ENCODE measurements at regions not wholly inside any gene's neighbourhood (a gene's known extent, or its start where the extent isn't known, plus 50 kb on each side); places are given as distances from the start of the nearest gene placed in this dataset.

DNA sequence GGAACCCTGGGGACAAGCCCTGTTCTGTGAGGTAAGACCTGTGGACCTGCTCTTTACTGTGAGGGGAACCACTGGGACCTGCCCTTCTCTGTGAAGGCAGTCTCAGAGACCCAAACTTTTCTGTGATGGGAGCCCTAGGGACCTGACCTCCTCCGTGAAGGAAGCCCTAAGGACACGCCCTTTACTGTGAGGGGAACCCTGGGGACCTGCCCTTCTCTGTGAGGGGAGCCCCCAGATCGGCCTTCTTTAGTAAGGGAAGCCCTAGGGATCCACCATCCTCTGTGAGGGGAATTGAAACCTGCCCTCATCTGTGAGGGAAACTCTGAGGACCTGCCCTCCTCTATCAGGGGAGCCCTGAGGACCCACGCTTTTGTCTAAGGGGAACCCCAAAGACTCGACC is 343.5 kb downstream of the UQCRFS1 start:
- Histone ChIP-seq H3K4me2 (no peak overlapping the region), H3K9me3 (peaks cover 13% of the 10 kb centered on the region), H3K4me3 (no peak overlapping the region), H3K27ac (no peak overlapping the region), H3K4me1 (no peaks in the 10 kb centered on the region)
- DNase-seq (ENCODE audit: low read depth in 1 of 2, low spot score in 1 of 2) = no peak
- TF ChIP-seq ZFP36 (IDR thresholded peaks at IDR 0.05; ENCODE audit: borderline replicate concordance, partially characterized antibody) (no peak), ATOH8 (CRISPR knock-in tag; IDR thresholded peaks at IDR 0.05; ENCODE audit: low read depth) (no peak), SREBF2 (IDR thresholded peaks at IDR 0.05) (no peak), CBX8 (IDR thresholded peaks at IDR 0.05) (no peak), RFX5 (IDR thresholded peaks at IDR 0.05) (no peak), FOSB (CRISPR knock-in tag; IDR thresholded peaks at IDR 0.05) (no peak)
- ATAC-seq = no peak
- no peak for FAIRE-seq
- ChIA-PET CTCF (interaction anchor here (1.9 kb wide), 1 partner anchor 10 kb away, joined by 7 read pairs; no protein-coding TSS in a partner anchor), POLR2A (no interaction called here)
- WGBS (ENCODE audit: missing lambda C conversion rate) = 6% methylated on average over 5 of the region's 5 CpGs

GRCh38 chr19:28868836-28869235 is 344.1 kb downstream of the UQCRFS1 start:
- DNase-seq (ENCODE audit: low read depth in 1 of 2, low spot score in 1 of 2) (no peak), ATAC-seq (no peak), FAIRE-seq (no peak)
- no peaks in the 10 kb centered on the region for H3K4me1 ChIP-seq
- TF ChIP-seq ELK1 (IDR thresholded peaks at IDR 0.05; ENCODE audit: low read depth, low read length) = no peak
- no peak for TF ChIP-seq ZSCAN20 (CRISPR knock-in tag; IDR thresholded peaks at IDR 0.05)
- no peak for TF ChIP-seq JUN (IDR thresholded peaks at IDR 0.05)
- no peak for TF ChIP-seq FOXS1 (CRISPR knock-in tag; IDR thresholded peaks at IDR 0.05)
- TF ChIP-seq FOSB (CRISPR knock-in tag; IDR thresholded peaks at IDR 0.05) = no peak
- TF ChIP-seq KDM1A (IDR thresholded peaks at IDR 0.05; ENCODE audit: low read depth) = no peak
- TF ChIP-seq, protein P1, sequence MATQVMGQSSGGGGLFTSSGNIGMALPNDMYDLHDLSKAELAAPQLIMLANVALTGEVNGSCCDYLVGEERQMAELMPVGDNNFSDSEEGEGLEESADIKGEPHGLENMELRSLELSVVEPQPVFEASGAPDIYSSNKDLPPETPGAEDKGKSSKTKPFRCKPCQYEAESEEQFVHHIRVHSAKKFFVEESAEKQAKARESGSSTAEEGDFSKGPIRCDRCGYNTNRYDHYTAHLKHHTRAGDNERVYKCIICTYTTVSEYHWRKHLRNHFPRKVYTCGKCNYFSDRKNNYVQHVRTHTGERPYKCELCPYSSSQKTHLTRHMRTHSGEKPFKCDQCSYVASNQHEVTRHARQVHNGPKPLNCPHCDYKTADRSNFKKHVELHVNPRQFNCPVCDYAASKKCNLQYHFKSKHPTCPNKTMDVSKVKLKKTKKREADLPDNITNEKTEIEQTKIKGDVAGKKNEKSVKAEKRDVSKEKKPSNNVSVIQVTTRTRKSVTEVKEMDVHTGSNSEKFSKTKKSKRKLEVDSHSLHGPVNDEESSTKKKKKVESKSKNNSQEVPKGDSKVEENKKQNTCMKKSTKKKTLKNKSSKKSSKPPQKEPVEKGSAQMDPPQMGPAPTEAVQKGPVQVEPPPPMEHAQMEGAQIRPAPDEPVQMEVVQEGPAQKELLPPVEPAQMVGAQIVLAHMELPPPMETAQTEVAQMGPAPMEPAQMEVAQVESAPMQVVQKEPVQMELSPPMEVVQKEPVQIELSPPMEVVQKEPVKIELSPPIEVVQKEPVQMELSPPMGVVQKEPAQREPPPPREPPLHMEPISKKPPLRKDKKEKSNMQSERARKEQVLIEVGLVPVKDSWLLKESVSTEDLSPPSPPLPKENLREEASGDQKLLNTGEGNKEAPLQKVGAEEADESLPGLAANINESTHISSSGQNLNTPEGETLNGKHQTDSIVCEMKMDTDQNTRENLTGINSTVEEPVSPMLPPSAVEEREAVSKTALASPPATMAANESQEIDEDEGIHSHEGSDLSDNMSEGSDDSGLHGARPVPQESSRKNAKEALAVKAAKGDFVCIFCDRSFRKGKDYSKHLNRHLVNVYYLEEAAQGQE (IDR thresholded peaks at IDR 0.05) = no peak
- no peak for TF ChIP-seq HOXB5 (CRISPR knock-in tag; IDR thresholded peaks at IDR 0.05)
- no peak for TF ChIP-seq HEYL (CRISPR knock-in tag; IDR thresholded peaks at IDR 0.05)
- no peak for TF ChIP-seq SMC3 (IDR thresholded peaks at IDR 0.05)
- TF ChIP-seq, protein P2, sequence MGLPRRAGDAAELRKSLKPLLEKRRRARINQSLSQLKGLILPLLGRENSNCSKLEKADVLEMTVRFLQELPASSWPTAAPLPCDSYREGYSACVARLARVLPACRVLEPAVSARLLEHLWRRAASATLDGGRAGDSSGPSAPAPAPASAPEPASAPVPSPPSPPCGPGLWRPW (IDR thresholded peaks at IDR 0.05) = no peak
- TF ChIP-seq HOXB13 (CRISPR knock-in tag; IDR thresholded peaks at IDR 0.05; ENCODE audit: low read depth) = no peak
- TF ChIP-seq, protein P3, sequence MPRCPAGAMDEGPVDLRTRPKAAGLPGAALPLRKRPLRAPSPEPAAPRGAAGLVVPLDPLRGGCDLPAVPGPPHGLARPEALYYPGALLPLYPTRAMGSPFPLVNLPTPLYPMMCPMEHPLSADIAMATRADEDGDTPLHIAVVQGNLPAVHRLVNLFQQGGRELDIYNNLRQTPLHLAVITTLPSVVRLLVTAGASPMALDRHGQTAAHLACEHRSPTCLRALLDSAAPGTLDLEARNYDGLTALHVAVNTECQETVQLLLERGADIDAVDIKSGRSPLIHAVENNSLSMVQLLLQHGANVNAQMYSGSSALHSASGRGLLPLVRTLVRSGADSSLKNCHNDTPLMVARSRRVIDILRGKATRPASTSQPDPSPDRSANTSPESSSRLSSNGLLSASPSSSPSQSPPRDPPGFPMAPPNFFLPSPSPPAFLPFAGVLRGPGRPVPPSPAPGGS (IDR thresholded peaks at IDR 0.05) = no peak
- TF ChIP-seq HDAC2 (IDR thresholded peaks at IDR 0.05) = no peak
- POLR2A ChIA-PET = no interaction called here
- CTCF ChIA-PET = no interaction called here
- peaks cover 13% of the 10 kb centered on the region for H3K9me3 ChIP-seq
- no peak overlapping the region for H3K27ac ChIP-seq
- no peak overlapping the region for H3K4me3 ChIP-seq
- whole genome bisulfite sequencing (ENCODE audit: missing lambda C conversion rate) = 40% methylated on average over 9 of the region's 9 CpGs
- H3K4me2 ChIP-seq = no peak overlapping the region

Measured in A549 (cell line).